ENCODE measurements at regions not wholly inside any gene's neighbourhood (a gene's known extent, or its start where the extent isn't known, plus 50 kb on each side); places are given as distances from the start of the nearest gene placed in this dataset.

DNA sequence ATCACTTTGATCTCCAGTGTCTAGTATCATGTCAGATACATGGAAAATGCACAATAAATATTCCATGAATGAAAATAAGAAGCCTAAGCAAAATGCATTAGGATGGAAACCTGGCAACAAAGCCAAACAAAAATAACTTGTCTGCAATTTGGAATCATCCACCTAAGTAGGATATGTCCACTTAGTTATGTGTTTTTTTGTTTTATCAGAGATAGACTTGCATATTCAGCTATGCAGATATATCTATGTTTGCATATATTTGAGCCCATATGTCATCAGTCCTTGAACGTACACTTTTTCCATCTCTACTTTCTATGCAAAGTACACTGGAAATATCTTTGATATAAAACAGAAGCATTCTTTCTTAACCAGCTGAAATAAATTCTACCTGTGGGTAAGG, 707.1 kb downstream of the EFNA5 start:
- no peak for DNase-seq (ENCODE audit: low spot score)
- Histone ChIP-seq H3K36me3 (ENCODE audit: insufficient read depth, low read length, poor library complexity, severe bottlenecking) (no peaks in the 10 kb centered on the region), H3K27ac (ENCODE audit: low read depth, low read length, poor library complexity, severe bottlenecking) (no peak overlapping the region), H3K27me3 (replicated peaks; ENCODE audit: insufficient read depth, low read depth, low read length, poor library complexity) (no peaks in the 10 kb centered on the region), H3K9me3 (ENCODE audit: low read depth, low read length, poor library complexity, severe bottlenecking) (no peaks in the 10 kb centered on the region), H3K4me3 (ENCODE audit: low read depth, low read length, poor library complexity, severe bottlenecking) (no peak overlapping the region), H3K4me1 (ENCODE audit: insufficient read depth, low read length, poor library complexity, severe bottlenecking) (no peaks in the 10 kb centered on the region)
- TF ChIP-seq, protein P1, sequence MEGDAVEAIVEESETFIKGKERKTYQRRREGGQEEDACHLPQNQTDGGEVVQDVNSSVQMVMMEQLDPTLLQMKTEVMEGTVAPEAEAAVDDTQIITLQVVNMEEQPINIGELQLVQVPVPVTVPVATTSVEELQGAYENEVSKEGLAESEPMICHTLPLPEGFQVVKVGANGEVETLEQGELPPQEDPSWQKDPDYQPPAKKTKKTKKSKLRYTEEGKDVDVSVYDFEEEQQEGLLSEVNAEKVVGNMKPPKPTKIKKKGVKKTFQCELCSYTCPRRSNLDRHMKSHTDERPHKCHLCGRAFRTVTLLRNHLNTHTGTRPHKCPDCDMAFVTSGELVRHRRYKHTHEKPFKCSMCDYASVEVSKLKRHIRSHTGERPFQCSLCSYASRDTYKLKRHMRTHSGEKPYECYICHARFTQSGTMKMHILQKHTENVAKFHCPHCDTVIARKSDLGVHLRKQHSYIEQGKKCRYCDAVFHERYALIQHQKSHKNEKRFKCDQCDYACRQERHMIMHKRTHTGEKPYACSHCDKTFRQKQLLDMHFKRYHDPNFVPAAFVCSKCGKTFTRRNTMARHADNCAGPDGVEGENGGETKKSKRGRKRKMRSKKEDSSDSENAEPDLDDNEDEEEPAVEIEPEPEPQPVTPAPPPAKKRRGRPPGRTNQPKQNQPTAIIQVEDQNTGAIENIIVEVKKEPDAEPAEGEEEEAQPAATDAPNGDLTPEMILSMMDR (conservative IDR thresholded peaks at IDR 0.05; ENCODE audit: low read depth, low read length), result no peak
- TF ChIP-seq EZH2 (IDR thresholded peaks at IDR 0.05; ENCODE audit: borderline replicate concordance, low read depth, low read length, poor library complexity, severe bottlenecking), result no peak
- ChIA-PET CTCF (no interaction called here), POLR2A (ENCODE audit: low non-redundant PET) (no interaction called here)
- intact Hi-C loops (cut with micrococcal nuclease; ENCODE audit: unreplicated experiment), result no loop called here
- no TSS peak for BruUV-seq (replicated peaks)

DNA sequence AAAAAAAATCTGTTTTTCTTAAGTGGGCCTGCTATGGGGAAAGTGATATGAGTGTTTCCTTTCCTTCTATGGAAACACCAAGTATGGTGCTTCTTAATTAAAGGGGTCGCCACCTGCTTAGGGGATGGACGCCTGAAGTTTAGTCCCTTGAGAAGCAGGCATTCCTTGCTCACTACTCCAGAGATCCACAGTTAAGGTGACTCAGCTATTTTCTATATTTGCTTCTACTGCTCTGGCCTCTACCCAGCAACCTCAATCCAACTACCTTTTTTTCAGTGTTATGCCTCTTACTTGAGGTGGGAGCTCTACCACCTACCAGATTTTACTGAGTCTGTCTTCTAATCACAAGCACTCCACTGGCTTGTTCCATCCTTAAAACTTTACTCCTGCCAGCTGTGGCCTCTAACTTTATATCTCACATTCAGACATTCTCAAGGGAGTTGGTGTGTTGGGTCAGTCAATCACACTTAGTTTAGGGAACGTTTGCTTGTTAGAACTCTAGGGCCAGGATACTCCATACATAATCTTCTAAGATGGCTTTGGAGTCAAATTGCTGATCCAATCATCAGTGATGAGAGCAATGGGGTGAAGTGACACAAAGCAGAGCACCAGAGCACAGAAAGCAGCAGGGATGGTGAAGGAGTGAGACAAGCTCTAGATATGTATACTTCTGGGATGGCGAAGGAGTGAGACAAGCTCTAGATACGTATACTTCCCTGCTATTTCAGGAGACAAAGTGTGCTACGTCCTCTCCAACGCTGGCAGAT, 708.1 kb downstream of the EFNA5 start:
- CTCF ChIA-PET, result no interaction called here
- no TSS peak for BruUV-seq (replicated peaks)

DNA sequence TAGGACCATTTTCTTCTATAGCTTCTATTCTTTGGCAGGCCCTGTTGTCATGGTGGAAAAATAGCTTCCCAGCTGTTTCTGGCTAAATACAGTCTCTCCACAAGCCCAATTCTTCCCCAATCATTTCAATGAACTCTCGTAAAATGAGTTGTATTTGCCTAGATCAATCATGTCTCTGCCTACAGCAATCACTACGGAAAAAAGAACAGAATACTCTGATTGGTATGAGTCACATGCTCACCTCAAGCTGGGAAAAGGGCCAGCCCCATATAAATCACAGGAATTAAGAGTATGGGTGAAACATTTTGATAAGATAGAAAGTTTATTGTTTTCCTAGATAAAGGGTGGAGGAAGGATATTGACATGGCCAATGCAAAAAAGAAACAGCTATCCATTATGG, 711.4 kb downstream of the EFNA5 start:
- Histone ChIP-seq H3K4me1 (ENCODE audit: insufficient read depth, low read length, poor library complexity, severe bottlenecking) (no peaks in the 10 kb centered on the region), H3K36me3 (ENCODE audit: insufficient read depth, low read length, poor library complexity, severe bottlenecking) (no peaks in the 10 kb centered on the region), H3K9me3 (ENCODE audit: low read depth, low read length, poor library complexity, severe bottlenecking) (no peaks in the 10 kb centered on the region), H3K27ac (ENCODE audit: low read depth, low read length, poor library complexity, severe bottlenecking) (no peak overlapping the region), H3K27me3 (replicated peaks; ENCODE audit: insufficient read depth, low read depth, low read length, poor library complexity) (no peaks in the 10 kb centered on the region), H3K4me3 (ENCODE audit: low read depth, low read length, poor library complexity, severe bottlenecking) (no peak overlapping the region)
- BruUV-seq (replicated peaks), result no TSS peak
- TF ChIP-seq, protein P1 (conservative IDR thresholded peaks at IDR 0.05; ENCODE audit: low read depth, low read length), result no peak
- TF ChIP-seq EZH2 (IDR thresholded peaks at IDR 0.05; ENCODE audit: borderline replicate concordance, low read depth, low read length, poor library complexity, severe bottlenecking), result no peak
- ChIA-PET CTCF (no interaction called here), POLR2A (ENCODE audit: low non-redundant PET) (no interaction called here)
- intact Hi-C loops (cut with micrococcal nuclease; ENCODE audit: unreplicated experiment), result no loop called here
- peak; percentile 4 for DNase-seq (ENCODE audit: low spot score)

More for the DNA sequence above, 708.1 kb downstream of the EFNA5 start:
- no peaks in the 10 kb centered on the region for H3K4me1 ChIP-seq (ENCODE audit: insufficient read depth, low read length, poor library complexity, severe bottlenecking)
- POLR2A ChIA-PET (ENCODE audit: low non-redundant PET), result no interaction called here
- no peaks in the 10 kb centered on the region for H3K27me3 ChIP-seq (replicated peaks; ENCODE audit: insufficient read depth, low read depth, low read length, poor library complexity)
- no peaks in the 10 kb centered on the region for H3K9me3 ChIP-seq (ENCODE audit: low read depth, low read length, poor library complexity, severe bottlenecking)
- TF ChIP-seq, protein P1 (conservative IDR thresholded peaks at IDR 0.05; ENCODE audit: low read depth, low read length), result no peak
- TF ChIP-seq EZH2 (IDR thresholded peaks at IDR 0.05; ENCODE audit: borderline replicate concordance, low read depth, low read length, poor library complexity, severe bottlenecking), result no peak
- intact Hi-C loops (cut with micrococcal nuclease; ENCODE audit: unreplicated experiment), result no loop called here
- no peak for DNase-seq (ENCODE audit: low spot score)
- no peak overlapping the region for H3K4me3 ChIP-seq (ENCODE audit: low read depth, low read length, poor library complexity, severe bottlenecking)
- H3K27ac ChIP-seq (ENCODE audit: low read depth, low read length, poor library complexity, severe bottlenecking), result no peak overlapping the region
- no peaks in the 10 kb centered on the region for H3K36me3 ChIP-seq (ENCODE audit: insufficient read depth, low read length, poor library complexity, severe bottlenecking)

All from A673 (cell line).